ENCODE measurements at regions not wholly inside any gene's neighbourhood (a gene's known extent, or its start where the extent isn't known, plus 50 kb on each side); places are given as distances from the start of the nearest gene placed in this dataset.

DNA sequence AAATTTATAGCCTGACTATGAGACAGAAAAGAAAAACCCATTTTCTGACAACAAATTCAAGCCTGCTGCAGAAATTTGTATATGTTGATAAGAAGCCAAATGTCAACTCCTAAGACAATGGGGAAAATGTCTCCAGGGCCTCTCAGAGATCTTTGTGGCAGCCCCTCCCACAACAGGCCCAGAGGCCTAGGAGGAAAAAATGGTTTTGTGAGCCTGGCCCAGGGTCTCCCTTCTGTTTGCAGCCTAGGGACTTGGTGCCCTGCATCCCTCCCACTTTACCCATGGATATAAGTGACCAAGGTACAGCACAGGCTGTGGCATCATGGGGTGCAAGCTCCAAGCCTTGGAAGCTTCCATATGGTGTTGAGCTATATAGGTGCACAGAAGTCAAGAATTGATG lies 740.2 kb downstream of the SEMA5A start:
- H2AFZ ChIP-seq (ENCODE audit: control insufficient read depth, low read length) = no peak overlapping the region
- no peaks in the 10 kb centered on the region for H3K4me1 ChIP-seq (ENCODE audit: control insufficient read depth, extremely low read depth, insufficient read depth, low read length)
- no peak overlapping the region for H3K4me2 ChIP-seq (ENCODE audit: control insufficient read depth, extremely low read depth, insufficient read depth, low read depth, low read length)
- H3K9me3 ChIP-seq (ENCODE audit: control insufficient read depth, low read depth, low read length) = peaks cover 5% of the 10 kb centered on the region
- no peak for DNase-seq (ENCODE audit: low read depth, low spot score)
- no peak overlapping the region for H3K9ac ChIP-seq (ENCODE audit: control insufficient read depth, extremely low read depth, insufficient read depth, low read length)
- no peaks in the 10 kb centered on the region for H3K27me3 ChIP-seq (ENCODE audit: control insufficient read depth, extremely low read depth, insufficient read depth, low read length)
- H3K79me2 ChIP-seq (ENCODE audit: control insufficient read depth, insufficient read depth, low read length) = no peaks in the 10 kb centered on the region
- H3K27ac ChIP-seq (ENCODE audit: control insufficient read depth, insufficient read depth, low read length) = no peak overlapping the region
- no peaks in the 10 kb centered on the region for H4K20me1 ChIP-seq (ENCODE audit: control insufficient read depth, extremely low read depth, insufficient read depth, low read length)
- no peaks in the 10 kb centered on the region for H3K9me1 ChIP-seq (ENCODE audit: control insufficient read depth, extremely low read depth, insufficient read depth, low read length)
- TF ChIP-seq, protein P1, sequence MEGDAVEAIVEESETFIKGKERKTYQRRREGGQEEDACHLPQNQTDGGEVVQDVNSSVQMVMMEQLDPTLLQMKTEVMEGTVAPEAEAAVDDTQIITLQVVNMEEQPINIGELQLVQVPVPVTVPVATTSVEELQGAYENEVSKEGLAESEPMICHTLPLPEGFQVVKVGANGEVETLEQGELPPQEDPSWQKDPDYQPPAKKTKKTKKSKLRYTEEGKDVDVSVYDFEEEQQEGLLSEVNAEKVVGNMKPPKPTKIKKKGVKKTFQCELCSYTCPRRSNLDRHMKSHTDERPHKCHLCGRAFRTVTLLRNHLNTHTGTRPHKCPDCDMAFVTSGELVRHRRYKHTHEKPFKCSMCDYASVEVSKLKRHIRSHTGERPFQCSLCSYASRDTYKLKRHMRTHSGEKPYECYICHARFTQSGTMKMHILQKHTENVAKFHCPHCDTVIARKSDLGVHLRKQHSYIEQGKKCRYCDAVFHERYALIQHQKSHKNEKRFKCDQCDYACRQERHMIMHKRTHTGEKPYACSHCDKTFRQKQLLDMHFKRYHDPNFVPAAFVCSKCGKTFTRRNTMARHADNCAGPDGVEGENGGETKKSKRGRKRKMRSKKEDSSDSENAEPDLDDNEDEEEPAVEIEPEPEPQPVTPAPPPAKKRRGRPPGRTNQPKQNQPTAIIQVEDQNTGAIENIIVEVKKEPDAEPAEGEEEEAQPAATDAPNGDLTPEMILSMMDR (optimal IDR thresholded peaks at IDR 0.05 in 1 of 3, IDR thresholded peaks at IDR 0.05 in 1 of 3, conservative IDR thresholded peaks at IDR 0.05 in 1 of 3; ENCODE audit: extremely low read depth in 1 of 3, insufficient read depth in 2 of 3, low read length in 3 of 3) = no peak
- TF ChIP-seq EZH2 (IDR thresholded peaks at IDR 0.05; ENCODE audit: low read length) = no peak
- FAIRE-seq = no peak
- no peaks in the 10 kb centered on the region for H3K36me3 ChIP-seq (ENCODE audit: control insufficient read depth in 2 of 2, extremely low read depth in 1 of 2, insufficient read depth in 2 of 2, low read length in 2 of 2)
- no peak overlapping the region for H3K4me3 ChIP-seq (ENCODE audit: control insufficient read depth in 2 of 3, extremely low read depth in 1 of 3, insufficient read depth in 2 of 3, low read depth in 1 of 3, low read length in 3 of 3)
- dilution Hi-C loops (cut with MboI; ENCODE audit: extremely low pct_ligation_motif_present, low sequenced_read_pairs) = no loop called here

DNA sequence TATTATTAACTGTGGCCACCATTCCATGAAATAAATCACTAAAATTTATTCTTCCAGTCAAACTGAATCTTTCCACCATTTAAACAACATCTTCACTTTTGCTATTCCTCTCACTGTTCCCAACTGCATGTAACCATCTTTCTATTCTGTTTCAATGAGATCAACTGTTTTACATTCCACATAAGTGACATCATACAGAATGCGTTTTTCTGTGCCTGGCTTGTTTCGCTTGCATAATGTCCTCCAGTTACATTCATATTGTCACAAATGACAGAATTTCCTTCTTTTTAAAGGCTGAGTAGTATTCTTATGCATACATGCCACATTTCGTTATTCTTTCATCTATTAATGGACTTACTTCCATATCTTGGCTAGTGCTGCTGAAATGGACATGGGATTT lies 738.2 kb downstream of the SEMA5A start:
- Histone ChIP-seq H3K9me1 (ENCODE audit: control insufficient read depth, extremely low read depth, insufficient read depth, low read length) (no peaks in the 10 kb centered on the region), H3K4me3 (ENCODE audit: control insufficient read depth in 2 of 3, extremely low read depth in 1 of 3, insufficient read depth in 2 of 3, low read depth in 1 of 3, low read length in 3 of 3) (no peak overlapping the region), H3K9ac (ENCODE audit: control insufficient read depth, extremely low read depth, insufficient read depth, low read length) (no peak overlapping the region), H2AFZ (ENCODE audit: control insufficient read depth, low read length) (no peak overlapping the region), H3K36me3 (ENCODE audit: control insufficient read depth in 2 of 2, extremely low read depth in 1 of 2, insufficient read depth in 2 of 2, low read length in 2 of 2) (no peaks in the 10 kb centered on the region), H3K79me2 (ENCODE audit: control insufficient read depth, insufficient read depth, low read length) (no peaks in the 10 kb centered on the region), H3K4me1 (ENCODE audit: control insufficient read depth, extremely low read depth, insufficient read depth, low read length) (no peaks in the 10 kb centered on the region), H3K4me2 (ENCODE audit: control insufficient read depth, extremely low read depth, insufficient read depth, low read depth, low read length) (no peak overlapping the region), H4K20me1 (ENCODE audit: control insufficient read depth, extremely low read depth, insufficient read depth, low read length) (no peaks in the 10 kb centered on the region), H3K9me3 (ENCODE audit: control insufficient read depth, low read depth, low read length) (peaks cover 5% of the 10 kb centered on the region), H3K27me3 (ENCODE audit: control insufficient read depth, extremely low read depth, insufficient read depth, low read length) (no peaks in the 10 kb centered on the region), H3K27ac (ENCODE audit: control insufficient read depth, insufficient read depth, low read length) (no peak overlapping the region)
- DNase-seq (ENCODE audit: low read depth, low spot score) = no peak
- dilution Hi-C loops (cut with MboI; ENCODE audit: extremely low pct_ligation_motif_present, low sequenced_read_pairs) = no loop called here
- FAIRE-seq = no peak
- TF ChIP-seq, protein P1 (optimal IDR thresholded peaks at IDR 0.05 in 1 of 3, IDR thresholded peaks at IDR 0.05 in 1 of 3, conservative IDR thresholded peaks at IDR 0.05 in 1 of 3; ENCODE audit: extremely low read depth in 1 of 3, insufficient read depth in 2 of 3, low read length in 3 of 3) = no peak
- TF ChIP-seq EZH2 (IDR thresholded peaks at IDR 0.05; ENCODE audit: low read length) = no peak

Measured in keratinocyte (primary cell).